Adrenal gland (tissue), 9 donors: ENCODE measurements at regions not wholly inside any gene's neighbourhood (a gene's known extent, or its start where the extent isn't known, plus 50 kb on each side); places are given as distances from the start of the nearest gene placed in this dataset.

ENCODE experiments used
- DNase-seq, 7 donors: peaks; one replicate each; pipeline ENCODE4 v3.0.0-alpha.2; 2019 to 2020
- H3K27ac ChIP-seq, 5 donors: fragments of 200-600 bp; sonication (generic) in 4 of 5; 1 replicate in 3 of 5; 2 replicates in 2 of 5; pipeline versions ENCODE4 v1.5.1 to v1.8.0; 2016 to 2020; ENCODE audit warnings: mild to moderate bottlenecking in 1 of 5
- H3K27me3 ChIP-seq: fragments of 200-600 bp; 2 replicates; pipeline ENCODE4 v1.8.0; 2021
- H3K36me3 ChIP-seq, 2 donors: fragments of 200-600 bp; replicated peaks in 1 of 2; 1 replicate in 1 of 2; 2 replicates in 1 of 2; pipeline versions ENCODE4 v1.5.1 to v1.8.0; 2018 to 2022
- H3K4me1 ChIP-seq, 2 donors: fragments of 200-600 bp; replicated peaks in 1 of 2; 1 replicate in 1 of 2; 2 replicates in 1 of 2; pipeline versions ENCODE4 v1.5.1 to v1.8.0; 2018 to 2021
- H3K4me3 ChIP-seq, 4 donors: fragments of 200-600 bp; sonication (generic) in 3 of 4; one replicate each; pipeline ENCODE4 v1.5.1; 2016 to 2018
- H3K9me3 ChIP-seq, 3 donors: fragments of 200-600 bp; sonication (generic) in 1 of 3; replicated peaks in 1 of 3; 1 replicate in 2 of 3; 2 replicates in 1 of 3; pipeline versions ENCODE4 v1.5.1 to v1.8.0; 2016 to 2021
- POLR2A ChIP-seq, 2 donors: fragments of 450-650 bp; IDR thresholded peaks; one replicate each; pipeline ENCODE4 v1.6.1; 2017; ENCODE audit warnings: antibody characterized with exemption in 2 of 2, mild to moderate bottlenecking in 2 of 2, moderate library complexity in 1 of 2
- WGBS, 4 donors: extraction: QIAGEN DNeasy Blood & Tissue Kit in 2 of 4; methylation state at CpG; one replicate each; pipeline versions ENCODE4 v1.1.5 to v1.1.7; 2013 to 2017; 5-methylcytosine and 5-hydroxymethylcytosine counted together
- intact Hi-C, 2 donors: fragments of 100-400 bp; cut with DNase I; formaldehyde crosslinking; loops; one replicate each; pipeline versions ENCODE4 v1.14.1 to v1.15.0; 2022 to 2023
- TF ChIP-seq, protein P1 (sequence below), 6 experiments: fragments of 450-650 bp in 4 of 6; fragments of 200-600 bp in 2 of 6; sonication (generic) in 1 of 6; IDR thresholded peaks; 1 replicate in 5 of 6; 2 replicates in 1 of 6; pipeline versions ENCODE4 v1.5.1 to v1.8.0; 2016 to 2021; ENCODE audit warnings: antibody characterized with exemption in 6 of 6, mild to moderate bottlenecking in 2 of 6, moderate library complexity in 1 of 6
- donor health status: healthy with polysubstance abuse.
- donor health status: Bipolar disorder and iron deficiency.
- donor health status: DM: yes; HTN: yes; CAD: no.
- donor health status: DM: no; HTN: no; CAD: no.
- donor health status: DM: no; HTN: no; CAD: no.

DNA sequence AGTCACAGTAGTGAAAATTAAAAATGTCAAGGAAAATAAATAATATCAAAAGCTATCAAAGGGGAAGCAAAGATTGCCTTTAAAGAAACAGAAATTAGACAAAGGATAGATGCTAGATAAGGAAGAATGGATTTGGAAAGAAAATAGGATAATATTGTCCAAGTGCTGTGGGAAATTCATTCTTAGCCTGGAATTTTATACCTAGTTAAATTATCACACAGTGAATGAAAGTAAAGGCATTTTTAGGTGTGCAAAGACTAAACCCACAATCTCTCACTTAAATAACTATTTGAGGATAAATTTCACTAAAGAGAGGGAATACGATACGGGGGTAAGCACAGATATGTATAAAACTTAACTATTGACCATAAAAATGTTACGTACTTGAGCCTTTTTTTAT lies 511.1 kb downstream of the TMEM135 start:
- TF ChIP-seq, protein P1, sequence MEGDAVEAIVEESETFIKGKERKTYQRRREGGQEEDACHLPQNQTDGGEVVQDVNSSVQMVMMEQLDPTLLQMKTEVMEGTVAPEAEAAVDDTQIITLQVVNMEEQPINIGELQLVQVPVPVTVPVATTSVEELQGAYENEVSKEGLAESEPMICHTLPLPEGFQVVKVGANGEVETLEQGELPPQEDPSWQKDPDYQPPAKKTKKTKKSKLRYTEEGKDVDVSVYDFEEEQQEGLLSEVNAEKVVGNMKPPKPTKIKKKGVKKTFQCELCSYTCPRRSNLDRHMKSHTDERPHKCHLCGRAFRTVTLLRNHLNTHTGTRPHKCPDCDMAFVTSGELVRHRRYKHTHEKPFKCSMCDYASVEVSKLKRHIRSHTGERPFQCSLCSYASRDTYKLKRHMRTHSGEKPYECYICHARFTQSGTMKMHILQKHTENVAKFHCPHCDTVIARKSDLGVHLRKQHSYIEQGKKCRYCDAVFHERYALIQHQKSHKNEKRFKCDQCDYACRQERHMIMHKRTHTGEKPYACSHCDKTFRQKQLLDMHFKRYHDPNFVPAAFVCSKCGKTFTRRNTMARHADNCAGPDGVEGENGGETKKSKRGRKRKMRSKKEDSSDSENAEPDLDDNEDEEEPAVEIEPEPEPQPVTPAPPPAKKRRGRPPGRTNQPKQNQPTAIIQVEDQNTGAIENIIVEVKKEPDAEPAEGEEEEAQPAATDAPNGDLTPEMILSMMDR (IDR thresholded peaks at IDR 0.05): no peak
- no peak for TF ChIP-seq POLR2A (IDR thresholded peaks at IDR 0.05)
- Histone ChIP-seq H3K27me3 (no peaks in the 10 kb centered on the region), H3K27ac (no peak overlapping the region), H3K4me1 (no peaks in the 10 kb centered on the region), H3K9me3 (peaks cover 0 to 8% (median 0%) of the 10 kb centered on the region in 3 donors), H3K4me3 (no peak overlapping the region), H3K36me3 (no peaks in the 10 kb centered on the region)
- DNase-seq: no peak
- intact Hi-C loops: no loop called here
- WGBS, 4 donors: 75 to 96% (median 94%) methylated on average over 3 of the region's 3 CpGs

DNA sequence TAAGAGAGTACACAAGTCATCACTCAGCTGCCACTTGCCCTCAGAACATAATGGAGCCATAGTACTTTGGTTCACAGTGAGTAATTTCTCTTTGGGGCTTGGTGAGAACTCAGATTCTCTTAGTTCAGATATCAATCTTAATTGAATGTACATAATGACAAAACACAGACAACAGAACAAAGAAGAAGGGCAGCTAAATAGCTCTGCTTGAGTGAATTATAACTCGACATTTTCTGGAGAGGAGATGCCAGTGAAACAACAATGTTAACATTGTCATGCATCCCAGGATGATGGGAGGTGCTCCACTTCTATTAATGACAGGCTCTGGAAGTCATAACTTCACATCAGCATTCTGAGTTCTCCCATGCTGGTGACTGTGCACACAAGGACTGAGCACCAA lies 508.1 kb downstream of the TMEM135 start:
- no peaks in the 10 kb centered on the region for H3K4me1 ChIP-seq
- intact Hi-C loops: no loop called here
- TF ChIP-seq POLR2A (IDR thresholded peaks at IDR 0.05): no peak
- TF ChIP-seq, protein P1 (IDR thresholded peaks at IDR 0.05): no peak
- DNase-seq: no peak
- H3K27ac ChIP-seq: no peak overlapping the region
- peaks cover 0 to 8% (median 0%) of the 10 kb centered on the region in 3 donors for H3K9me3 ChIP-seq
- WGBS, 4 donors: 67 to 75% (median 72%) methylated on average over 1 of the region's 1 CpG
- no peaks in the 10 kb centered on the region for H3K36me3 ChIP-seq
- H3K27me3 ChIP-seq: no peaks in the 10 kb centered on the region
- no peak overlapping the region for H3K4me3 ChIP-seq

DNA sequence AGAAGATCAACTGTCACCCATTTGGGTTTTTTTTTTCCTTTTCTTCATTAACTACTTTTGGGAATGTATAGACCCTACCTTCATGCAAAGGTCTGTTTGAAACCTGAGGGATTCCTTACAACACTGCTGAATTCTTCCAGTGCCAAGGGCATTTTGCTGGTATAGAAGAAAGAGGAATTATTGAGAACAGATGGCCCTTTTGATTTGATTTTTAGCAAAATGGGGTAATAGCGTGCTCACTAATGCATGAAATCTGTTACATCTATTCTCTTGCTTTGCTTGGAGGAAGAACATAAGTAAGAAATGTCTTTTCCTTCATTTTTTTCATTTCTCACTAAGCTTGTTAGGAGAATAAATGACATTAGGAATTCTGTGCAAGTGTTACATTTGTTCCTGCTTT lies 501.9 kb downstream of the TMEM135 start:
- no peaks in the 10 kb centered on the region for H3K36me3 ChIP-seq
- H3K4me1 ChIP-seq: no peaks in the 10 kb centered on the region
- H3K4me3 ChIP-seq: no peak overlapping the region
- H3K9me3 ChIP-seq: no peaks in the 10 kb centered on the region
- no peak for DNase-seq
- H3K27ac ChIP-seq: no peak overlapping the region
- intact Hi-C loops: no loop called here
- 80 to 89% (median 87%) methylated on average over 1 of the region's 1 CpG for WGBS, 4 donors
- TF ChIP-seq POLR2A (IDR thresholded peaks at IDR 0.05): no peak
- TF ChIP-seq, protein P1 (IDR thresholded peaks at IDR 0.05): no peak
- H3K27me3 ChIP-seq: no peaks in the 10 kb centered on the region

DNA sequence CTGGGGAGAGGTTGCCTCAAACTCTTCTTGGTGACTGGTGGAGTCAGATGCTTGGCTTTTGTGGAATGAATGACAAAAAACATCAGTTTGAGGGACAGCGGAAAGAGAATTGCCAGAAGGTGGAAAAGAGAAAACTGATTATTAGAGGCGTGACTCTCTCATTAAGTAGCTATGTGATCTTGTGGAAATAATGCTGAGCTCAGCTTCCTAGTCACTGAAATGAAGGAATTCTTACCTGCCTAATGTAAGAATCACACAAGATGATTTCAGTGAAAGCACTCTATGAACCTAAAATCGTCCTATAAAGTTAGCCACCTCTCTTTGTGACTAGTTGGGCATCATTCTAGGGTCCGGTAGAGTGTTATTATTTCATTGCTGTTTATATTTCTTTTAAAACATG lies 498.8 kb downstream of the TMEM135 start:
- intact Hi-C loops: no loop called here
- Histone ChIP-seq H3K9me3 (no peaks in the 10 kb centered on the region), H3K27ac (no peak overlapping the region), H3K36me3 (no peaks in the 10 kb centered on the region), H3K4me1 (no peaks in the 10 kb centered on the region), H3K4me3 (no peak overlapping the region), H3K27me3 (no peaks in the 10 kb centered on the region)
- DNase-seq: no peak
- no peak for TF ChIP-seq POLR2A (IDR thresholded peaks at IDR 0.05)
- TF ChIP-seq, protein P1 (IDR thresholded peaks at IDR 0.05): no peak
- 82 to 88% (median 85%) methylated on average over 4 of the region's 4 CpGs for WGBS, 4 donors
